ENCODE measurements at regions not wholly inside any gene's neighbourhood (a gene's known extent, or its start where the extent isn't known, plus 50 kb on each side); places are given as distances from the start of the nearest gene placed in this dataset.

DNA sequence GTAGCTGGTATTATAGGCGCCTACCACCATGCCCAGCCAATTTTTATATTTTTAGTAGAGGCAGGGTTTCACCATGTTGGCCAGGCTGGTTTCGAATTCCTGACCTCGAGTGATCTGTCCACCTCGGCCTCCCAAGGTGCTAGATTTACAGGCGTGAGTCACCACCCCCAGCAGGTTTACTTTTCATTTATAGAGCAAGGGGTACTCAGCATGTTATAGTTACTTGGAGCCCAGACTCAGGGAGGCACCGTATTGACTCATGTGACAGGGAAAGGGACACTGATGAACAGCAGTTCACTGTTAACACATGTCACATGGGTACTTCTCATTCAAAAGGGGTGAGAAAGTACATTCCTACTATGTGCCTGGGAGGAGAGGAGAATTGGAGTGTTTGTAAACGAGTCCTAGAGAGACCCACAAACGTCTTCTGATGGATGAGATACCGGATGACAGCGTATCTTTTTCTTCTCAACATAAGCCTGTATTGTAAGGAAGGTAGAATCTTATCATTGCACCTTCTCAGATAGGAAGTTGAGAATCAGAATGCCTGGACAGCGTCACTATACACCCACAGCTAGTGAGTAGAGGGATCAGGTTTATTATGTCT is 510.0 kb downstream of the USP25 start:
- Histone ChIP-seq H3K4me1 (no peaks in the 10 kb centered on the region), H3K27me3 (no peaks in the 10 kb centered on the region), H3K36me3 (no peaks in the 10 kb centered on the region), H3K4me2 (no peak overlapping the region), H3K27ac (no peak overlapping the region), H4K20me1 (no peaks in the 10 kb centered on the region; a peak in 1 of 22 replicates), H3K9me3 (replicated peaks in 1 of 11) (no peaks in the 10 kb centered on the region), H3K4me3 (no peak overlapping the region), H3K9ac (no peak overlapping the region)
- no peak for TF ChIP-seq Cebpa-rat (IDR thresholded peaks at IDR 0.05)

DNA sequence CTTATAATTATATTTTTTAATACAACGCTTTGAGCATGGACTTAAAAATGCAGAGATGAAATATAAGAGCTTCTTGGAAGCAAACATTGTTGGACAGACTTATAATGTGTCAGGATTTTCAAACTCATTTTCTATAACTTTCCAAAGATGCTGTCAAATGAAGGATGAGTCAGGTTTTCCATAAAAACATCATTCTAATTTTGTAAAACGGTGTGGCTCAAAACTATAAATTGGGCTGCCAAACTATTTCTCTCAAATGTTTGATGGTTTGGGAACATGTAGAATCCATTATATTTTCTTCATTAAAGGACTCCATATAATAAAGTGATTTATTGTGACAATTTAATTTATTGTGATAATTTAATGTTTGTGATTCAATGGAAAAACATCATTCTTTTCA is 511.2 kb downstream of the USP25 start:
- Histone ChIP-seq H3K4me2 (no peak overlapping the region), H3K4me3 (no peak overlapping the region), H3K9me3 (replicated peaks in 1 of 11) (no peaks in the 10 kb centered on the region), H3K27ac (no peak overlapping the region), H3K4me1 (no peaks in the 10 kb centered on the region), H3K36me3 (no peaks in the 10 kb centered on the region), H3K9ac (no peak overlapping the region), H4K20me1 (no peaks in the 10 kb centered on the region; a peak in 1 of 22 replicates), H3K27me3 (no peaks in the 10 kb centered on the region)
- no peak for TF ChIP-seq Cebpa-rat (IDR thresholded peaks at IDR 0.05)

DNA sequence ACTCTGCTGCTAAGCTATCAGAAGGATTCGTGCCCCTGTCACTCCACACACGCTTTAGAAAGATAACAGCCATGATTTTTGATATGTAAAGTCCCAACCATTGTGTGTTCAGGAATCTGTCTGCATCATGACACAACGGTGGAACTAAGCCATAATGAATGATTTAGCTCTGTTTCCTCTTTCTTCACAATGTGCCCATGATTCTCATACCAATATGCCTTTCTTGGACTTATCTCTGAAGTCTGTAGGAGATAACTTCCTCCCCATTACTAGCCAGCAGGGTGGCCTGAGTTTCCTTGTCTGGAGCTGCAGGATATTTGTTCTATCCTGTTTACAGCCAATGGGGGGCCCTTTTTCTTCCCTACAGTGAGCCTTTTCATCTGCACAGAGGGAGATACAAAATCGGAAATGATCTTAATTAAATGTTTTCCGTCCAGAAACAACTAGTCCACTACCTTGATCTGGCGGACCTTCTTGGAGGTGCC is 511.7 kb downstream of the USP25 start:
- no peaks in the 10 kb centered on the region for H3K9me3 ChIP-seq (replicated peaks in 1 of 11)
- TF ChIP-seq Cebpa-rat (IDR thresholded peaks at IDR 0.05) = no peak
- H3K27ac ChIP-seq = no peak overlapping the region
- H3K36me3 ChIP-seq = no peaks in the 10 kb centered on the region
- no peak overlapping the region for H3K9ac ChIP-seq
- no peak overlapping the region for H3K4me2 ChIP-seq
- no peak overlapping the region for H3K4me3 ChIP-seq
- H4K20me1 ChIP-seq = no peaks in the 10 kb centered on the region; a peak in 1 of 22 replicates
- H3K27me3 ChIP-seq = no peaks in the 10 kb centered on the region
- H3K4me1 ChIP-seq = no peaks in the 10 kb centered on the region

DNA sequence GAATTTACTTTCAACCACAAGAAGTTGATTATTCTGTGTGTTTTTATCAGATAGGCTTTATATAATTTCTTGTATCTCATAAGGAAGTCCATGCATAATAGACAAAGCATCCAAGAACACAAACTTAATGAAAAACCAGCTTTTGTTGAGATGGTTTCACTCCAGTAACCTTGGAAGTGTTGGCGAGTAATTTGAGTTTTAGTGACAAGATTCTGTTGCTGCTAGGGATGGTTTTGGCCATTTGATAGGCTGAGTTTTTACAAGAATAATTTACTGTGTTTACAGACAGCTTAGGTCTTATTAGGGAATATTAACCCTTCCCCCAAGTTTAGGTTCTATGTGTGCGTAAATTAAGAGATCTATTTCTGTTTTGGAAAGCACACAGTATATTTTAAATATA is 513.6 kb downstream of the USP25 start:
- H3K9ac ChIP-seq = no peak overlapping the region
- H3K9me3 ChIP-seq (replicated peaks in 1 of 11) = no peaks in the 10 kb centered on the region
- no peaks in the 10 kb centered on the region for H3K36me3 ChIP-seq
- H3K4me3 ChIP-seq = no peak overlapping the region
- no peaks in the 10 kb centered on the region for H4K20me1 ChIP-seq
- no peak overlapping the region for H3K4me2 ChIP-seq
- no peak for TF ChIP-seq Cebpa-rat (IDR thresholded peaks at IDR 0.05)
- no peaks in the 10 kb centered on the region for H3K27me3 ChIP-seq
- H3K27ac ChIP-seq = no peak overlapping the region
- no peaks in the 10 kb centered on the region for H3K4me1 ChIP-seq

DNA sequence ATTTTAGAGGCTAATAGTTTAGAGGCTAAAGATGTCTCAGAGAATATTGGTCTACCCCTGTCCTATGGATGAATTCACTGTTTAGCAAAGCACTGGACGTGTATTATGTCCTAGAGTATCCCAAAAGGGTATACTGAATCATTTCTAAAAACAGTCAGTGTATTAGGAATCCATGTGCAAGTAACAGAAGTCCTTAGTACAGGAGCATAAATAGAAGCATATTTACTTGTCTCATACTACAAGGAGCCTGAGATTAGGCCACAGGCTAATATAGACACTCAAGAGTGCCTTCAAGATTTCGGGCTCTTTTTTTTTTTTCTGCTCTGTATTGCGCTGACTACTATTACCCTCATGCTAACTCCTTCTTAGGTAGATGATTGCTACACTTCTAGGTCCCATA is 518.9 kb downstream of the USP25 start:
- Histone ChIP-seq H3K9me3 (replicated peaks in 1 of 11) (no peaks in the 10 kb centered on the region), H3K4me3 (no peak overlapping the region), H3K4me2 (no peak overlapping the region), H3K27me3 (no peaks in the 10 kb centered on the region), H3K36me3 (no peaks in the 10 kb centered on the region), H3K4me1 (no peaks in the 10 kb centered on the region), H3K9ac (no peak overlapping the region), H4K20me1 (no peaks in the 10 kb centered on the region), H3K27ac (no peak overlapping the region)
- no peak for TF ChIP-seq Cebpa-rat (IDR thresholded peaks at IDR 0.05)

DNA sequence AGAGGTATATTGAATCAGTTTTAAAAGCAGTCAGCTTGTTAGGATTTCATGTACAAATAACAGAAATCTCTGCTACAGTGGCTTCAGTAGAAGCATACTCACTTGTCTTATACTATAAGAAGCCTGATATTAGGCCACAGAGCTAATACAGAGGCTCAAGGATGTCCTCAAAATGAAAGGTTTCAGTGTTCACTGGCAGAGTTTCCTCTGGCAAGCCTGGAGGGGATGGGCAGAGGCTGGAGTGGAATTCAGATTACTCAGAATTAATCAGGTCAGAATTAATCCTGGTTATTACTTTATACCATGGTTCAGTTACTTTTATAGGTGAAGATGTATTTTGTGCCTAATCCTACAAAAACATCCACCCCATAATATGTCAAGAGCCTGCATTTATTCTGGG is 520.5 kb downstream of the USP25 start:
- Histone ChIP-seq H4K20me1 (no peaks in the 10 kb centered on the region), H3K4me1 (peaks cover 0 to 12% (median 0%) of the 10 kb centered on the region in 10 experiments; a peak in 2 of 20 replicates), H3K27ac (no peak overlapping the region), H3K36me3 (no peaks in the 10 kb centered on the region), H3K4me3 (no peak overlapping the region), H3K9ac (no peak overlapping the region), H3K9me3 (replicated peaks in 1 of 11) (no peaks in the 10 kb centered on the region), H3K27me3 (no peaks in the 10 kb centered on the region), H3K4me2 (no peak overlapping the region)
- no peak for TF ChIP-seq Cebpa-rat (IDR thresholded peaks at IDR 0.05)

DNA sequence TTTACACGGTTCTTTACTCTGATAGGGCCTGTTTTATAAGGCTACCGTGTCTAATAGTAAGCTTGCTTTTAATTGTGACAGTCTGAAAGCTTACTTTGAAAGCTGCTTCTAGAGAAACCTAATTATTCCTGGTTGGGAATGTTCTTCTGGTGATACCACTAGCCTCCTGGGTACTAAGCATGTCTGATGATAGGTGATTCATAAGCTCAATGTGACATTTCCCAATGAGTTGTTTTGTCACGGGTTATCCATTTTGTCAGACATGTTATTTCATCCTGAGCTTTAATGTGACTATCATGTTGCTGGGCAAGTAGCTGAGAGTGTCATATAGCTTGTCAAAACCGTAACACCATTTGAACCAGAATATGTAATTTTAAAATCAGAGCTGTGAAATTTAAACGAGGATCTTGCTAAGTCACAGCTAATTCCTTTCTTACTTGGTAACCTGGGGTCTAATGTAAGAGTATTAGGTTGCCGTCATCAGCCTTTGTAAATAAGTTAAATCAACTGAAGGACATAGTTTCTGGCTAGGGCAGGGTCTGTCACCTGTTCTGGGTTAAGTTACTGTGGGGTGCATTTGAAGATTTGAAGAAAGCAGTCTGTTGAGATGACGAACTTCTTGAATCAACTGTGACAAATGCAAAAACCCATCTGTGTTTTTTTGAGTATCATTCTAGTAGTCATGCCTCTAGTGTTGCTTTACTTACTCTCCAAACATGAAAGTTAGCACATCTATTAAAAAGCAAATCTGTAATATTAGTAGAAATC is 529.2 kb downstream of the USP25 start:
- no peak overlapping the region for H3K4me2 ChIP-seq
- H3K9me3 ChIP-seq (replicated peaks in 1 of 11) = no peaks in the 10 kb centered on the region
- no peak overlapping the region for H3K27ac ChIP-seq
- no peaks in the 10 kb centered on the region for H3K27me3 ChIP-seq
- peaks cover 0 to 27% (median 0%) of the 10 kb centered on the region in 10 experiments; a peak in 4 of 20 replicates for H3K4me1 ChIP-seq
- H4K20me1 ChIP-seq = no peaks in the 10 kb centered on the region
- no peak for TF ChIP-seq Cebpa-rat (IDR thresholded peaks at IDR 0.05)
- no peaks in the 10 kb centered on the region for H3K36me3 ChIP-seq
- H3K9ac ChIP-seq = no peak overlapping the region
- H3K4me3 ChIP-seq = no peak overlapping the region

DNA sequence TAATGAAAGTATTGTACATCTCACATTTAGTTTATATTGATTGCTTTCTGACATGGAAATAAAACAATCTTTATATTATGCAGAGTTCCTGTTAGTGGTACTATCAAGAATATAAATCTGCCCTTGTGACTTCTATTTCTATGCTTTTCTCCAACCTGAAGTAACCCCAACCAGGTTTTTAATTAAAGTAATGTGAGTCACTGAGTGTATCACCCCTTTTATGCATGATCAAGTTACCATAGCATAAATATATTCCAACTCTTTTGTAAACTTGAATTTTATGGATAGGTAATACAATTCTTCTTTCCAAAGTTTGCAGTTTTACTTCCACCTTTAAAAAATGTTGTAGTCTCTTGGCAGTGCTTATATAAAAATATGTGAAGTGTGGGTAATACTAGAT is 532.3 kb downstream of the USP25 start:
- H4K20me1 ChIP-seq = no peaks in the 10 kb centered on the region
- no peaks in the 10 kb centered on the region for H3K36me3 ChIP-seq
- no peak overlapping the region for H3K4me3 ChIP-seq
- H3K27me3 ChIP-seq = no peaks in the 10 kb centered on the region
- H3K9me3 ChIP-seq (replicated peaks in 1 of 11) = no peaks in the 10 kb centered on the region
- peaks cover 0 to 28% (median 0%) of the 10 kb centered on the region in 10 experiments; a peak in 4 of 20 replicates for H3K4me1 ChIP-seq
- TF ChIP-seq Cebpa-rat (IDR thresholded peaks at IDR 0.05) = no peak
- no peak overlapping the region for H3K27ac ChIP-seq
- peak overlapping the region in 2 of 11 experiments; percentile 5 to 48; a peak in 2 of 22 replicates for H3K4me2 ChIP-seq
- H3K9ac ChIP-seq = no peak overlapping the region

DNA sequence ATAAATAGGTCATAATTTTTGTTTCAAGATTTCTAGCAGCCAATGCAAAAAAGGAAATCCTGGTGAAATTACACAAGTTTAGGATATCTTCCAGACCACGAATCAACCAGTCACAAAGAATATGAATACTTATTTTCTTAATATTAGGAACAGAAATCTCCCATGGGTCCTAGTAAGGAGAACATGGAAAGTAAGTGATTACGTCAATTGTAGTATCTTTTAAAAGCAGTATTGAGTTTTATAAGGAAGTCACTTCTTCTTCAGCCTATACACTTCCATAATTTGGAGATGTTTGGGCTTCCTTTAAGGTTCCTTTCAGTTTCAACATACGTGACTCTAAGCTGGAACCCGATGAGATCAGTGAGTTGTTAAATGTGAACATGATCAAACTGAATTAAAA is 534.5 kb downstream of the USP25 start:
- no peak overlapping the region for H3K9ac ChIP-seq
- H3K4me1 ChIP-seq = peaks cover 0 to 28% (median 0%) of the 10 kb centered on the region in 10 experiments; a peak in 4 of 20 replicates
- no peaks in the 10 kb centered on the region for H3K27me3 ChIP-seq
- peak overlapping the region in 2 of 10 experiments; percentile 12 to 24; a peak in 2 of 20 replicates for H3K4me3 ChIP-seq
- H3K36me3 ChIP-seq = no peaks in the 10 kb centered on the region
- H3K9me3 ChIP-seq (replicated peaks in 1 of 11) = no peaks in the 10 kb centered on the region
- H4K20me1 ChIP-seq = no peaks in the 10 kb centered on the region
- peak overlapping the region in 3 of 11 experiments; percentile 18 to 74 (median 40); a peak in 4 of 22 replicates for H3K4me2 ChIP-seq
- no peak for TF ChIP-seq Cebpa-rat (IDR thresholded peaks at IDR 0.05)
- H3K27ac ChIP-seq = 0 out of 22 replicates have a peak overlapping the region, but pooled peaks of 1 of the 11 experiments have one; percentile 10
